CD4-positive, alpha-beta T cell treated with Interferon alpha-2 for 1 hour (primary cell): ENCODE measurements at regions not wholly inside any gene's neighbourhood (a gene's known extent, or its start where the extent isn't known, plus 50 kb on each side); places are given as distances from the start of the nearest gene placed in this dataset.

ENCODE experiments used
- DNase-seq, 2 donors: peaks; one replicate each; pipeline ENCODE4 v3.0.0-alpha.2; 2020 to 2022

GRCh38 chr1:208551633-208552320, 307.6 kb upstream of the PLXNA2 start:
- DNase-seq = no peak

DNA sequence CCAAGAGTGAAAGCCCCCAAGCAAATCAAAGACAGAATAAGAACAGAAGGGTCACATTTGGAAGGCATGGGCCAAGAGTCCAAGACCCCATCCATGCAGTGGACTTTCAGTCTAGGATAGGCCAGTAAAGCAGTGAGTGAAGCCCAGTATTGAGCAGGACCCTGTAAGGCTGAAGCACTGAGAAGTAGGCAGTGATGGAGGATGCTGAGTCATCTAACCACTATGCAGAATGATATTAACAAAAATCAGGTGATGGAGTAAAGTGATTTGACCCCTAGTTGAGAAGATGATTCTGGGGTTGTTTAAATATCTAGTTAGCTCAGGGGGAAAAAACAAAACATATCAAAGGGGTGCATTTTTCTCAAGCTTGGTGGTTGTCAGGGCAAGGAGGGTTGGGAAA, 308.7 kb upstream of the PLXNA2 start:
- no peak for DNase-seq

- no peak for DNase-seq
Measured at GRCh38 chr1:208556461-208556860, 312.3 kb upstream of the PLXNA2 start.

DNA sequence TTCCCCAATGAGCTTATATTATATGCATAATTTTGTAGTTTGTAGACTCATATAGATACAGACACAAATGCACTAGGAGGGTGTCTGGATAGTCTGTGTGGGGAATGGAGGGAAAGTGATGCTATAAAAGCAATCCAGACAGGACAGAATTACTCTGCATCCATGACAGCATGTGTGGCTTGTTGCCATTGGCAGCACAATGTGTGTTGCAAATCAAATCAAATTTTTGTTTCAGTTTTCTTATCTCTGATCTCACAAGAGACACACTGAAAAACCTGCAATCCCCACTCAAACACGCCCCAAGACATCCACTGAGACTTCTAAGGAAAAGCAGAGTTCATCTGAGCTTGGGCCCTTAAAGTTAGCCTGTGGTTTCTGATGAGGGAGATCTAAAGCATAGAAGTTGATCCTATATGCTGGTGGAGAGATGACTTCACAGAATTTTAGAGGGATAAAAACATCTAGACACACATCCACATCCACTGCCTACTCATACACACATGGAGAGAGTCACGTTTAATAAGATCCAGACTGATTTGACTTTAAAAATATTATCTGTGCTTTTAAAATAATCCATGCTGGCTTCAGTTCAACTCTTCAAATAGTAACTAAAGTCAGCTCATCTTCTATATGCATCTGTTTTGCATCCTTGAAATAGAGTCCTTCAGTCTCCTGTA, 313.0 kb upstream of the PLXNA2 start:
- DNase-seq = no peak

DNA sequence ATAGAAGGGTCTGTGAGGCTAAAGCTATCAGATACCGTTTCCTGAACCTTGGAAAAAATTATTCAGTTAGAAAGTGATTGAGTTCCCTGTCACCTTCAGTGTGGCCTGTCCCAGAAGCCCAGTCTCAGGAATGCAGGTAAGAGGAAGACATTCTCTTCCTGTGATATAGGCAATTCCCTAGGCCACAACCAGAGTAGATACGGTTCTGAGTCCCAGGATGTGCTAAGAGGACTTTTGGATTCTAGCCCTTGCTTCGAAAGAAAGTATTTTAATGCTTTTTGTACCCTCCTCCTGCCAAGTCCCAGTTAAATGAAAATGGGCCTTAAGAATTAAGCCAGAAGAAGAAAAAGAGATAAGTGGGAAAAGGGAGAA, 313.5 kb upstream of the PLXNA2 start:
- no peak for DNase-seq

- DNase-seq = no peak
Measured at GRCh38 chr1:208559597-208560329, 315.6 kb upstream of the PLXNA2 start.

GRCh38 chr1:208562151-208562960, 318.2 kb upstream of the PLXNA2 start:
- no peak for DNase-seq

DNA sequence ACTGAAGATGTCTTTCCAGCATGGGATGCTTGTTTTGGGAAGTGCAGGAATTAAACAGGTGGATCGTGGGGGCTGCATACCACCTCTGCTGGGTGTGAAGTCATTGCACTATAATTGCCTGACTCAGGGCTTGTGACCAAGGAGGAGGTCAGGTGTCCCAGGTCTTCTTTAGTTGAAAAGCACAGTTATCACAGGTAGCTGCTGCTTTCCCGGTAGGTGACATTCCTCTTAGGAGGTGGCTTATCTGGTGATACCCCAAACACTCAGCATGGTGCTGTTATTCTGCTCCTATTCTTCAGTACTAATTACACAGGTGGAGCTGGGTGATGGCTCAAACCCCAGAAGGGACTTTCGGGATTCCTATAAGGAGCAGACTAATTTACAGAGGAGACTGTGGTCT, 320.3 kb upstream of the PLXNA2 start:
- DNase-seq = no peak

DNA sequence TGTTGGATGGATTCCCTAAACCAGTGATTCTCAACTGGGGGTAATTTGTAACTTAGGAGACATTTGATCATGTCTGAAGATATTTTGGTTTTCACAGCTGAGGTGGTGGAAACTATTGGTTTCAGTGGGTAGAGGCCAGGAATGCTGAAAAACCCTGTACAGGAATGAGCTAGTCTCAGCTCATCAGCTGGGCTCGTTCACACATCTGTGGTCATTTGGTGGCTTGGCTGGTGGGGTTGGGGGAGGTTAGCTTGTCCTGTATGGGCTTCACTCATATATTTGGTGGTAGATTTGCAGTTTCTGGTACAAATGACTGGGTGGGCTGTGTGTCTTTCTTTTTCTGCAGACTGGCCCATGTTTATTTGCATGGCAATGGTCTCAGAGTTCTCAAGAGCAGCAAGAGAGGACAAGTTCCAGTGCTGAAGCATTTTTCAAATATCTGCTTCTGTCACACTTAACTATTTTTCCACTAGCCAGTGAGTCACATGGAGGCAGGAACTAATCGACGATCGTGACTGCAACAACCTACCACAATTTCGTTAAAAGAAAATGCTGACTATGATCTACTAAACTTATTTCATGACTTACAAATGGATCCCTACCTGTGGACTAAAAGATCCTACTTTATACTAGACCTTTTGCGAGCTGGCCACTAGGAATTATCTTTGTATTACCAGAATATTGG, 321.7 kb upstream of the PLXNA2 start:
- no peak for DNase-seq

- no peak for DNase-seq
Measured at GRCh38 chr1:208569181-208569580, 325.0 kb upstream of the PLXNA2 start.

DNA sequence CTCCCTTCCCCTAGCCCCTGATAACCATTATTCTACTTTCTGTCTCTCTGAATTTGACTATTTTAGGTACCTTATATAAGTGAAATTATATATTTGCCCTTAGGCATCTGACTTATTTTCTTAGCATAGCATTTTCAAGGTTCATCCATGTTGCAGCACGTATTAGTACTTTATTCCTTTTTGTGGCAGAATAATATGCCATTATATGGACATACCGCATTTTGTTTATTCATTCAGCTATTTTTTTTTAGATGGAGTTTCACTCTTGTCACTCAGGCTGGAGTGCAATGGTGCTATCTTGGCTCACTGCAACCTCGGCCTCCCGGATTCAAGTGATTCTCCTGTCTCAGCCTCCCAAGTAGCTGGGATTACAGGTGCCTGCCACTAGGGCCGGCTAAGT, 326.2 kb upstream of the PLXNA2 start:
- DNase-seq = no peak

GRCh38 chr1:208576425-208576824, 332.2 kb upstream of the PLXNA2 start:
- no peak for DNase-seq

DNA sequence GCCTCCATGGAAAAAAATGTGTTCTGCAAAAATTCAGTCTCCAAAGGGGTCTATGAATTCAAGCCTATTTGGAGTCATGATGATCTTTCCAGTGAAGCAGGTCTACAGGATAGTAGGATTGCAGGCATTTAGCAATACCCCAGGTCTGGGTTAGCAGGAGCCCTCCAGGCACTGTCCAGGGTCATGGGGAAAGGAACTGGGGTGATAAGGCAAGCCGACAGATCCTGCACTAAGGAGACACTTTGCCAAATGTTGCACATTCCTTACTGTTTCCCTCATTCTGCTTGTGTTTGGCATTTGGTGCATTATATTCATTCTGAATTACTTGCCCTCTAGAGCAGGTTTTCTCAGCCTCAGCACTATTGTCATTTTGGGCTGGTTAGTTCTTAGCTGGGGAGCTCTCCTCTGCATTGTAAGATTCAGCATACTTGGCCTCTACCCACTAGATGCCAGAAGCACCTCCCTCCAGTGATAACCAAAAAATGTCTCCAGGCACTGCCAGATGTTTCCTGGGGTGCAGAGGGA, 333.3 kb upstream of the PLXNA2 start:
- no peak for DNase-seq

DNA sequence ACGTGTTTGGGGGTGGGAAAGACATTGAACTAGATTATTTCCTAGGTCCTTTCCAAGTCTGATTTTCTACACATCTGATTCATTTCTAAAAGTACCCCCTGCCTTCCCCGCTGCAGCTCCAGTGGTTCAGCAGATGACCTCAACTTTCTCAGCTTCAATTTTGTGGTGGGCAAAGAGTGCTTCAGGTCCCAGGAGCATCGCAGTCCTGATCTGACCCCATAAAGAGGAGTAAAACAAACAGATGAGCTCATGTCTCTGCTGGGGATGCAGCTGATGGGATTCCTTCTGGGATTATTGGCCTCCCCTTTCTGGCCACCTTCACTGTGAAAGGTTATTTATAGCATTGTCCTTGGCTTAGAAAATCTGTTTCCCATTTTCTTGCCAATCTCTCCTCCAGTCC, 337.0 kb upstream of the PLXNA2 start:
- no peak for DNase-seq

GRCh38 chr1:208581667-208582066, 337.5 kb upstream of the PLXNA2 start:
- no peak for DNase-seq

- no peak for DNase-seq
Measured at GRCh38 chr1:208584167-208584755, 340.1 kb upstream of the PLXNA2 start.

- DNase-seq = no peak
Measured at GRCh38 chr1:208587110-208587509, 342.9 kb upstream of the PLXNA2 start.

- DNase-seq = no peak
Measured at GRCh38 chr1:208593306-208594006, 349.3 kb upstream of the PLXNA2 start.

- DNase-seq = no peak
Measured at GRCh38 chr1:208595236-208595635, 351.1 kb upstream of the PLXNA2 start.

DNA sequence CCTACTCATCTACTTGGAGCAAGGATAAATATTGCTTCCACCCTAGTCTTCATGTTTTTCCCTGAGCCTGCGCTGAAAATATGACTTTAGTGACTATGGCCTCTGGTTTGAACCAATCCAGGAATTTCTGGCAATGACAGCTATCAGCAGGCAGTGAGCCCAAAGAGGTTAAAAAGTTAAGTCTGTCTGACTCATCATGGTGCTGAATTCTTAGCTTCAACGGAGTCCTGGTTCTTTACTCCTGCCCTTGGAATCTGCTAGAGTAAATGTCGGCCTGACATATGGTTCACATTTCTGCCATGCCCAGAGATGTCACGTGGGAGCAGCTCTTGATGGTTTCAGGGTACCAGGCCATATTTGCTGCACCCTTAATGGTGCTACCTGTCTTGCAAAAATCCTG, 351.6 kb upstream of the PLXNA2 start:
- DNase-seq = no peak

GRCh38 chr1:208597571-208597970, 353.4 kb upstream of the PLXNA2 start:
- DNase-seq = no peak
